Activated T-cell treated with anti-CD3 and anti-CD28 coated beads, Interleukin-2, amount 50 U/mL, for 1 hour (primary cell): ENCODE measurements at regions not wholly inside any gene's neighbourhood (a gene's known extent, or its start where the extent isn't known, plus 50 kb on each side); places are given as distances from the start of the nearest gene placed in this dataset.

Experiments used
- DNase-seq: peaks from one replicate; pipeline ENCODE4 v3.0.0-alpha.2; 2020

DNA sequence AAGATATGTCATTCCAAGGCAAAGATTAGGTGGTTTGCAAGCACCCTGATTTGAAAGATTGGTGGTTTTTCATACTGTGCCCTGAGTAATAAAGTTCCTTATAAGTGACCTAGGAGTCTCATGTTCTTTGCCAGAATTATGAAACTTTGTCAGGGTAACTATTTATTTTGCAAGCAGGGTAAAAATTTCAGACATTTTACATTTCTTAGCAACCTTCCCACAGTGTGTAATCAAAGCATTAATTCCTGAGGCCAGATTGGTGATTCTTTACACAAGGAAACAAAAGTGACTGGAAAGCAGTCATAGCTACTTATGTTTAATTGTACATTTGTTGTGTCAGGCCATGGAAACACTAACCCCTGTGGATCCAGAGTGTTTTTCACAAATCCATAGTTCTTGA is 998.0 kb upstream of the B3GALT2 start:
- DNase-seq, result no peak

DNA sequence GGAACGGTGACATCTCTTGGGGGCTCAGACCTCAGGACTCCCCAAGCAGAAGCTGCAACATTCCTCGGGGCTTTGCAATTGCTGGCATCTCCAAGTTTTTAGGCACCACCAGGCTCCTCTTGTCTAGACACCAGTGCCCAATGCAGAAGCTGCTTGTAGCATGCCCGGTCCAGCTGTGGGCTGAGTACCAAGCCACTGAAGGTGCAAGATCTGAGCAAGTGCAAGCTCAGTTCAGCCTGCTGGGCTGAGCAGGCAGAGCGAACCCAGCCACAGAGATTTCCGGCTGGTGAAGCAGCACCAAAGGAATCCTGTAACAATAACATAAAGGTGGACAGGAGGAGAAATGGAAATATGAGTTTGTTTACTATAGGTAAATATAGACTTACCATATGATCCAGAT is 995.4 kb upstream of the B3GALT2 start:
- DNase-seq, result no peak

DNA sequence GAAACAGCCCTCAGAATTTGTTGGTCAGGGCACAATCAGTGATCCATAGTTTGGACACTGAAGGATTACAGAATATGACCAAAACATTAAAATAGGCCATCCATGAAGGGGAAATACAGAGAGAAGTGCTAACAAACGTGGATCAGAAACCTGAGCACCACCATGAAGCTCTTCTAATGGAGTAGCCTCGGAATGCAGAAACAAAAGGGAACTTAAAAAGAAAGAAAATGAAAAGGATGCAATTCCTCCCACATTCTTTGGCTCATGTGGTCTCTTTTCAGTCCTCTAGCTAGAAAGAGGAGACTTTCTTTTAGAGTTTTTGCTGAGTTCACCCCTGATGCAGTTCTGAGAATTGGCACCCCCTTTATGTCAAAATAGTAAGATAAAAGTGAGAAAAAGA is 989.8 kb upstream of the B3GALT2 start:
- no peak for DNase-seq

DNA sequence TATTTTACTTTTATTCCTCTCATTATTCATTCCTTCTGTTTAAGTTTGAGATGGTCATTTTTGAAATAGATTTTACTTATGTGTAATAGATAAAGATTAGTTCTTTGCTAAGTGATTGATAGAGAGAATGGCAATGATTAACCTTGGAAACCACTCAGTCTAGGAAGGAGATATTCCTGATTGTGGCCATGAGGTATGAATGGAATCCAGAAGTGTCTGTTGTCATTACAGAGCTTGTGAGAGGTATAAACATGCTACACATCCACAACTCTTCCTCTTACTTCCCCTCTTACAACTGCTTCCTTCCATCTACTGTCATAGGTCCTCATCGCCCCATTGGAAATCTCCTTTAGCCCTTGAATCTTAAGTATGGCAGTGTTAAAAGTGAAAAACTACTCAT is 988.8 kb upstream of the B3GALT2 start:
- no peak for DNase-seq

DNA sequence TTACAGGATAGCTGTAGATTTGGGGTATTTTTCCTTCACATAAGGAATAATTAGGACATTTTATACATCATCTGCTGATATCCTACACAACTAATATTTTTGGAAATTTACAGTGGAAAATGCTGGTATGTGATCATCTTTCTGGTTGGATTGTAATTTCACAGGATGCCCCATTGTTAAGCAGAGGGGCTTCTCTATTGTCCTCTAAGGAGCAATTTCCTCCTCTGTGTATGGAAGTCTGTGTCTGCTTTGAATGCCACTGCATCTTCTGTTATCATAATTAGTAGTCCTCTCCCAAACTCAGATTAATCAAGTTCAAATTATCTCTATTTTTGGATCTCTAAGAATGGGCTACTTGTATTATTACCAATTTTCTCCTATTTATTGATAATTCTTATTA is 988.1 kb upstream of the B3GALT2 start:
- DNase-seq, result no peak

DNA sequence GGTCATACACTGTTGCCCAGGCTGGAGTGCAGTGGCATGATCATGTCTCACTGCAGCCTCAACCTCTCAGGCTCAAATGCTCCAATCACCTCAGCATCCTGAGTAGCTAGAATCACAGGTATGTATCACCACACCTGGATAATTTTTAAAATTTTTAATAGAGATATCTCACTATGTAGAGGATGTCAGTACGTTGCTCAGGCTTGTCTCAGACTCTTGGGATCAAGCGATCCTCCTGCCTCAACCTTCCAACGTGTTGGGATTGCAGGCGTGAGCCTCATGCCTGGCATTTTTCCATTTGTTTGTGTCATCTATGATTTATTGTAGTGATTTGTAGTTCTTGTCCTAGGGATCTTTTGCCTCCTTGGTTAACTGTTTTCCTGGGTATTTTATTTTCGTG is 985.2 kb upstream of the B3GALT2 start:
- no peak for DNase-seq

DNA sequence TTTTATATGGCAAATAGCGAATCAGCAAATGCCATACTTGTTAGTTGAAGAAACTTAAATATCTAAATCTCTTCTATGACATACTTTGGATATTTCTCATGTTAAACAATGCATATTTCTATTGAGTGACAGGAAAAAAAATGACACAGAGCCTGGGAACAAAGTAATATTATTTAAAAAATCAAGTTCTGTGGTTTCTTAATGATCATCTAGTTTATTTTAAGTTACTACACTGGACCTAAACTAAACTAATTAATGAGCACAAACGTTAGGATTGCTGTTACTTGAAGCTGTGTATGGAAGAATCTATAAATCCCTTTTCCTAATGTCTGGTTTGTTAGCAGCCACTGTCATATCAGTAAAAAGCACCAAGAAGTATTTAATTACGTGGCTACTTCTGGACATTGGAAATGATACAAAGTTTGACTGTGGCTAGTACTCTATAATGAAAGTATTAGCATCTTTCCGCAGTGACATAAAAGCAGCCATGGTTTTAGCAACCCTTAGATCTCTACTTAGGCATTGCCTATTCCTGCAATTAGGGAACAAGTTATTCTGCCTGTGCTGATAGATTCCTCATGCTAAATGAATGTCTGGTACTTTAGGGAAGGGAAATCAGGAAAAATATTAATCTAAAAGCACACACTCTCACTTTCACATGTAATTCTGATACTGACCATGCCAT is 981.7 kb upstream of the B3GALT2 start:
- no peak for DNase-seq

DNA sequence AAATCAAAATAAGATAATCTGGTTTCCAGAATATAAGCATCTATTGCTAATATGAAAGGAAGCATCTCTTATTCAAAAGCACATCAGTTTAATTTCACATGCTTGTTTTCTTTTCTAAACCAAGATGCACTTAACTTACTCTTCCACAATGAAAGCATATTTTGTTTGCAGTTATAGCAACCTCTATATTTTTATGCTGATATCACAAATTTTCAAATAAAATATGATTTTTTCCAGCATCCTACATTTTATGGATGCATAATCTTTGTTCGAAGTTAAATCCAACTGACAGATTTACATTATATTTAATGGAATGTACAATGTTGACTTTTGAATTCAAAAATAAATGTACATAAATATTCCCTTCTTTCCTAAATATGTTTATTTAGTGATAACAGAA is 978.3 kb upstream of the B3GALT2 start:
- DNase-seq, result no peak

DNA sequence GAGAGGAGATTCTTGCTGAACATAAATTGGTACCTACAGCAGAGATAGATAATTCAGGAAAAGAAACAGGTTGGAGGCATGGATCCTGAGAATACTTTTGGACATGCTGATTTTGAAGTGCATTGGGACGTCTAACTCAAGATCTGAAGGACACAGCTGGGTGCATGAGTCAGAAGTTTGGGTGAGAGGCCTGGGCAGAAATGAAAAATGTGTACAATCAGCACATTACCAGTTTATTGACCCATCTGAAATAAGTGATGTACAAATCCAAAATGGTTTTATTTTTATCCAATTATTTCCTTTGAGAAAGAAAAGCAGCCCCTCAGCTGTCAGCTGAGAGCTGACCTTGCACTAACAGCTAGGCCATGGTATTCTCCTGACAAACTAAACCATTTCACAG is 975.2 kb upstream of the B3GALT2 start:
- no peak for DNase-seq

DNA sequence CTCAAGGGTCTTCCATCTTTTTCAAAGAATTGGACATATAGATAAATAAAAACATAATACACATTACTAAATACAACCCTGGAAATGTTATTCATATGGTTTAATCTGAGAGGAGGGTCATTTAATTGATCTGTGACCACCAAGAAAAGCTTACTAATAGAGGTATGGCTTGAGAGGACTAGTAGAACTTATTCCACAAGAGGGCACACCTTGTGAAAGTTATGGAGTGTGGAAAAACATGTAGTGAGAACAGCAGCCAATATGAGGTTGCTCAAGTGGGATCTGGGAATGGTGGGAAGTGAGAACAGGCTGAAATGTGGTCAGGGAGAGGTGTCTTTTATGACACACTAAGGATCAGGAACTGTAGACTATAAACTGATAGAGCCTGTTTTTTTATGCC is 973.5 kb upstream of the B3GALT2 start:
- no peak for DNase-seq

DNA sequence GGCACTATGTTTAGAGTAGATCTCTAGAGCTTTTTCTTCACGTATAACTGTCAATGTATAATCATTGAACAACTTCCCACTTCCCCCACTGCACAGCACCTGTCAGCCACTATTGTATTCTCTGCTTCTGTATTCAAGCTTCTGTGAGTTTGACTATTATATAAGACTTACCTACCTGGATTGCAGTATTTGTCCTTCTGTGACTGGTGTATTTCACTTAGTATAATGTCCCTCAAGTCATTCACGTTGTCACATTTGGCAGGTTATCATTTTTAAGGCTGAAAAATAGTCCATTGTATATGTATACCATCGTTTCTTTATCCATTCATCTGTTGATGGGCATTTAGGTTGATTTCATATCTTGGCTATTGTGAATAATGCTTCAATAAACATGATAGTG is 969.5 kb upstream of the B3GALT2 start:
- no peak for DNase-seq

DNA sequence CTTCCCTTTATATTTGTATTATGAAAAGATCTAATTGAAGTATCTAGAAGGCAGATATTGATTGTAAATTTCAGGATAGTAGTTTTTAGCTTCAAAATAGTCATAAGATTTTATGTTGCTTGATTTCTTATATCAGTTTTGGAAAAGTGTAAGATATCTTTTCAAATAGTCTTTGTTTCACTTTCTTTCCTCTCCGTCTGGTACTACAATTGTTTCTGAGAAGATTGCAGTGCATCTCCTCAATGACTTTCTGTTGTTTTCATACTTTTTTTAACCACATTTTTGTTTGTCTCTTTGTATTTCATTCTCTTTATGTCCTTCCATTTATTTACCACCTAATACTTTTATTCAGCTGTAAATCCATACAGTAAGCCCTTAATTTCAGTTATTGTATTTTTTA is 964.6 kb upstream of the B3GALT2 start:
- DNase-seq, result no peak

DNA sequence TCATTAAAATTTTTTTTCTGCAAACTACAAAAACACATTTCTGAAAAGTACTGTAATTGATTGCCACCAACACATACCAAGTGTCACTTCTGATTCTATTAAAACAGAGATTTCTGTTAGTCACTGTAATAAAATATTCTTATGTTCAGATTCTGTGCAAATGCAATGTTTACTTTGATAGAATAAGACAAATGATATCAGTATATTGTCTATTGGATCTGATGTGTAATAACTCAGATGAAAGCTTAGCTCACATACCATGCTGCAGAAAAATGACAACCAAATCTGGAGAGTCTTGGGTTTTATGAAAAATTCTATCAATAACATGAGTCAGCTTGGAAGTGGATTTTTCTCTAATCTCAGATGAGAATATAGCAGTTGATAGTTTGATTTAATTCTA is 963.8 kb upstream of the B3GALT2 start:
- DNase-seq, result no peak

DNA sequence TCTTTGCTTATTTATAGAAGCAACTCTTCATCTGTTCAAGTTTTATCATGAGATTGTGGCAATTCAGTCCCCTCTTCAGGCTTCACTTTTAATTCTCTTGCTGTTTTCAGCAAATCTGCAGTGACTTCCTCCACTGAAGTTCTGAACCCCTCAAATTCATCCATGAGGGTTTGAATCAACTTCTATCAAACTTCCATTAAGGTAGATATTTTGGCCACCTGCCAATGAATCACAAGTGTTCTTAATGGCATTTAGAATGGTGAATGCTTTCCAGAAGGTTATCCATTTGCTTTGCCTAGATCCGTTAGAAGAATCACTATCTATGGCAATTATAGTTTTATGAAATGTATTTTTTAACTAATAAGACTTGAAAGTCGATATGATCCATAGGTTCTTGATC is 946.7 kb upstream of the B3GALT2 start:
- DNase-seq, result no peak

DNA sequence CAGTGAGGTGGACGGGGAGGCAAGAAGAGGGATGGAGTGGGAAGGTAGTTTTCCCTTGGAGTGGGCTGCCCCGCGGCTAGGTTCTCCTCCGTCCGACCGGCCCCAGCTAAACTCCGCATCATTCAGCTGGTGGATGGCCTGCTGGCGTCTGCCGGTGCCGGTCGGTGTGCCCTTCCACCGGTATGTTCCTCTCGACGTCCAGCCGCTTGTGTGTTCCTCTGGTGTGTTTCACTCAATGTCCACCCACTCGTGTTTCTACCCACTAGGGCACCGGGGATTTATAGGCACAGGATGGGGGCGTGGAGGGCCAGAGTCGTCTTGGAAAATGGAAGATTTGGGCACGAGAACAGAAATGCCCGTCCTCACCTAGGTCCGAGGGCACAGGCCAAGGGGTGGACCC is 931.7 kb upstream of the B3GALT2 start:
- no peak for DNase-seq

DNA sequence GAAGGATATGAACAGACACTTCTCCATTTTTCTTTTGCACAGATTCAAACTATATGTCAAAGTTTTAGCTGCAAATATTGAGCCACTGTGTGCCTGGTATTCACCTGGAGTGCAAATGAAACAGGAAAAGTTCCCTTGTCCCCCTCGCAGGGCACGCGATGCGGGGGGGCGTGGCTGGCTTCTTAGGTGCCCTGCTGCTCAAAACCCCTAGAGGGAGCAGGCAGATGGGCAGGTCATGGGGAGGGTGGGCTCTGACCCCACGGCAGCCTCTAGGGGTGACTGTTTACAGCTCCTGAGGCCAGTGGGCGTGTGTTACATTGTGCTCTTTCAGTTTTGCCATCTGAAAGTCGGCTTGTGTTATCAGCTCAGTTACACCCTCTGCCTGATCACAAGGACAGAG is 931.2 kb upstream of the B3GALT2 start:
- DNase-seq, result no peak

DNA sequence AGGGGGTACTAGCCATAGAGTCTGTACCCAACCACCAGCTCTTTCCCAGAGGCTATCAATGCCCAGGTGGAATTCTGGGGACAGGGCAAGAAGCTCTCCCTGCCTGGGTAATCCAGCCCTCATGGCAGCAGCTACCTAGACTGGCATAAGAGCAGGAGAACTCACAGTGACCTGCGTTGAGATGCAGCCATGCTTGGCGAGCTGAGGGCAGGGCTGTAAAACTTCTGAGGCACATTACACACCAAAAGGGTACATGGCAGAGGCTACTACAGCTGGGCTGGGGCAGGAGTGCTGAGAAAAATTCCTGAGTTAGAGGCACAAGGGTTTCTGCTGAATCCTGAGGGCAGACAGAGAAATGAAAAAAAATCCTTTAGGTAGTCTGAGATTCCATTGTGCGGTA is 927.9 kb upstream of the B3GALT2 start:
- no peak for DNase-seq

DNA sequence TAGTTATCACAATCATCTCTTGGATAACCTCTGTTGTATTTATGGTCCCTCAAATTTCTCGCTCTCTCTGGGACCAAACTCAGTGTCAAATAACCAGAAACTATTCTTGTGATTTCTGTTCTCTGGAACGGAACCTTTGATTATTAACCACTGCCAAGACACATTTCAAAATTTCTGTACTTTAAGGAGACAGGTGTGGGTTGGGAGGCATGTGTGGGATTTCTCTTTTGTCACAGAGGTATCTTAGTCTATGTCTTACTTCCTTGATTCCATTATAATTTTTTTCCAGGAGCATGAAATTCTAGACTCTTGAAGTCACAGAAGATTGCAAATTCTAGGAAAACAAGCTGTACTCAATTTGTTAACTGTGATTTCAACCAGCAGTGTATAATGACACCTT is 919.0 kb upstream of the B3GALT2 start:
- DNase-seq, result no peak

DNA sequence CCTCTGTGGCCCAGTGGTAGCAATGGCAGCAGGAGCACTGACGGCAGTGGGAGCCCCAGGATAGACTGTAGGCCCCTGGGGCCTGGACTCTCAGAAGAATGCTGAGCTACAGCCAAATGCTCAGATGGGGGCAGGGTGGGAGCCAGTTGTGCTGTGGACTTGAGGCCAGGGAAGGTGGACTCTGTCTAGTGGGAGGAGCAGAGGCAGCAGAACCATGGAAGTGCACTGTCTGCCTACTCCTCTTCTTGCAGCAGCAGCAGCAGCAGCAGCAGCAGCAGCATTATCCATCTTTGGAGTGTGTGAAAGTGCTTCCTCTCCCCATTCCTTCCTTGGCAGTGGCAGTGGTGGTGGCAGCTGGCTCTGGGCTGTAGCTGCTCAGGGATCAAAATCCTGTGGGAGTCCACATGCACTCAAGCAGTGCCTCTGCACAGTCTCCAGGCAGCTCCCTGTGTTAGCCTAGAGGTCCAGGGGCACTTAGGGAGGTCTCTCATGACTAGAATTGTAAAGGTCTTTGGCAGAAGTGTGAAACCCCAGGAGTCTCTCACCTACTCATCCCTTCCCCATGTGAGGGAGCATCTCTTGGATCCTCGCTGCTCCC is 917.9 kb upstream of the B3GALT2 start:
- DNase-seq, result no peak

DNA sequence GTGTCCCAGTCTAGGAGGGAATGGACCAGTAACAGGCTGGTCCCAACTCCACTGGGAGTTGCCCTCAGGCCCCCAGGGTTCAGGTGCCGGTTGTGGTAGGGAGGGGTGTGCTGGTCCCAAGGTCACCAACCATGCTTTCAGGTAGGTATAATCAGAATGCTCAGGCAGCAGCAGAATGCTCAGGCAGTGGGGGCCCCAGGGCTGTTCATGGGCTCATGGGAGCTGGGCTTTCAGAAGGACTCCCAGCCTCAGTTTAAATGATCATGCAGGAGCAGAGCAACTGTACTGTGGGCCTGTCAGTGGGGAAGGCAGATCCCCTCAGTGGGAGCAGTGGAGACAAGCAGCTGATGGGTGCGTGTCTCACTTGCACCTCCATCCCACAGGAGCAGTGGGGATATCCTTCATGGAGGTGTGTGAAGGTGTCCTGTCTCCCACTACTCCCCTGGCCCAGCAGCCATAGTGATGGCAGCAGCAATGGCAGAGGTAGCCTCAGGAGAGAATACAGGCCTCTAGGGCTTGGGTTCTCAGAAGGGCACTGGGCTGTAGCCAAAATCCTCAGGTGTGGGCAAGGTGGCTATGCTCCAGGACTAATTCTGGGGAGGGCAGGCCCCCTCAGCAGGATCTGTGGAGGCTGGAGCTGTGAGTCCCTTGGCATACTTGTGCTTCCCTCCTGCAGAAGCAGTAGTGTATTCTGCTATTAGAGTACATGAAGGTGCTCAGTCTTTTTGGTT is 917.3 kb upstream of the B3GALT2 start:
- no peak for DNase-seq

DNA sequence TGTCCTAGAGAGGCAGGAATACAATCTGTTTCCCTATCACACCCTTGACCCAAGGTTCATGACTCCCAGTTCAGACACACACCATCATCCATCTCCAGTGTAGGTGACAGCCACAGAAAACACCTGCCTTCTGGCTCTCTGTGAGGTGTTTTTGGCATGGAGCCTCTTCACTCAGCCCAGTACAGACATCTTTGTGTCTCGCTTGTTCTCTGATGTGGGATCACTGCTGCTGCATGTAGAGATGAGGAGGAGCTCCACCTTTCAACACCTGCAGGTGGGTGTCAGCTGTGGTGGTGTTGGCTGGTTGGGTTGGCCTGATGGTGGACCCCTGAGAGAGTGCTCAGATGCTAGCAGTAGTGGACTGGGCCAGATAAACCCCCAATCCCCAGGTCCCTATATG is 916.7 kb upstream of the B3GALT2 start:
- no peak for DNase-seq

DNA sequence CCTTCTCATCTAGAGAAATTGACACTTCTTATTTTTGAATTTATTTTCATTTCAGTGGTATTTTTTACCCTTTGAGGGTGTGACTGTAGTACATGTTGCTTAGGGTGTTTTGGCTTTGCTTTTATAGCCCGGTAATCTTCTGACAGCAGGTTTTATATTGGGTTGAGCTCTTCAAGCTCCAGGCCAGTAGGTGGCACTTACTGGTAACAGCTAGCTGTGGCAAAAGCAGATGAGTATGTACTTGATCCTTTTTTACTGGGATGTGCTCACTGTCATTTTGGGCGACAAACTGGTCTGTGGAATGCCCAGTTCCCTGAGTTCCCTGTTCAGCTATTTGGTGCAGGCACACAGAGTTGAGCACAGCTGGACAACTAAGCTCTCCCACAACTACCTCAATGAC is 916.2 kb upstream of the B3GALT2 start:
- no peak for DNase-seq

DNA sequence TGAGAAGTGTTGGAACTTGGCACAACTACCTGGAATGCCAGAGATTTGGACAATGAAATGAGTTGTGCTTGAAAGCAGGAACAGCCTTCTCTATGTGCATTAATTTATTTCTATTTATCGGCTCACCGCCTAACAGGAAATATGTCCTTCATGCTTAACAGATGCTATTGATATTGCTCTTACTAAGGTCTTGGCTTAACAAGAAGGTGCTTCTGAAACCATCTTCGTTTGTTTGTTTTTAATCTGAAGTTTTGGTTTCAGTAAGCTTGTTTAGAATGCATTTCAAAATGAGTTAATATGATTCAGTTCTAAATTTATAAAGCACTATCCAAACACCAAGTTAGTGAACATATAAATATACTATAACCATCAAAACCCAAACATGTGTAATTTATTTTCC is 898.3 kb upstream of the B3GALT2 start:
- no peak for DNase-seq

DNA sequence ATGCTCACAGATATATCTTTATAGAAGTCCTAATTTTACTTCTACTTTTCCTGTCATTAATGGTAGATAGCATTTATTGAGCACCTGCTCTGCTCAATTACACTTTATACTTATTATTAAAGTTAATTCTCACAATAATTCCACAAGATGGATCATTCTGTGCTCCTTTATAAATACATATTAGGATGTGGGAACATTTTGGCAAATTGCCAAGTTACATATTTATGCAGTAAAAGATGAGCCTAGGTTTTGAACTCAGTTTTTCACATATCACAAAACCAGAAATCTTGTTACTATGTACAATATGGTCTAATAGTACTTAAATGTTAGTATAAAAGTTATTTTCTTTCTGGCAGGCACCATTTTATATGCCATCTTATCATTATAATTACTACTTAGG is 895.0 kb upstream of the B3GALT2 start:
- no peak for DNase-seq

DNA sequence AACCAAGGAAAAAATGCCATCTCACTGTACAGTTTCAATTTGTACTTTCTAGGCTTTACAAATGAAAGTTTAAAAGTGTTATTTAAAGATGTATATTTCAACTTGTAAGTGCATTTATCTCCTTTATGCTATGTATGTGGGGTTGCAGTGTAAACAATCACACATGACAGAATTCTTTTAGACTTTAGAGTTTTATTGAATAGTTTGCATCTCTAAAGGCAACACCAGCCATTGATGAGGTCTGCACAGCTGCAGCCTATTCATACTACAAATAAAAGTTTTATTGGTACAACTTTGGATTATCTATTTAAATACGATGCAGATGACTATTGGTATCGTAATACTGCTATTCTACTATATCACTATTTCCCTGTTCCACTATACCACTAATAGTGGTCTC is 894.4 kb upstream of the B3GALT2 start:
- no peak for DNase-seq
